Prostate gland (tissue), 2 donors: ENCODE measurements at regions not wholly inside any gene's neighbourhood (a gene's known extent, or its start where the extent isn't known, plus 50 kb on each side); places are given as distances from the start of the nearest gene placed in this dataset.

ENCODE experiments used
- DNase-seq: peaks from one replicate; pipeline ENCODE4 v3.0.0-alpha.2; 2019; ENCODE audit warnings: low spot score
- H3K27ac ChIP-seq, 2 donors: fragments of 200-600 bp; sonication (generic); 2 replicates each; pipeline ENCODE4 v1.5.1; 2017 to 2019
- H3K27me3 ChIP-seq: fragments of 200-600 bp; sonication (generic); replicated peaks from 2 replicates; pipeline ENCODE4 v1.5.1; 2019; ENCODE audit not compliant: insufficient read depth
- H3K36me3 ChIP-seq, 2 donors: fragments of 200-600 bp; sonication (generic); 1 replicate in 1 of 2; 2 replicates in 1 of 2; pipeline versions ENCODE4 v1.5.1 to v1.8.1; 2017 to 2019
- H3K4me1 ChIP-seq: fragments of 200-600 bp; sonication (generic); replicated peaks from 2 replicates; pipeline ENCODE4 v1.5.1; 2019
- H3K4me3 ChIP-seq, 2 donors: fragments of 200-600 bp; sonication (generic); 2 replicates each; pipeline ENCODE4 v1.5.1; 2017 to 2019
- H3K9me3 ChIP-seq: fragments of 200-600 bp; sonication (generic); 2 replicates; pipeline ENCODE4 v1.5.1; 2017
- CTCF ChIP-seq, 4 experiments: fragments of 200-600 bp in 2 of 4; fragments of 450-650 bp in 2 of 4; sonication (generic) in 2 of 4; IDR thresholded peaks; 1 replicate in 3 of 4; 2 replicates in 1 of 4; pipeline ENCODE4 v1.5.1; 2016 to 2019; ENCODE audit warnings: antibody characterized with exemption in 4 of 4, mild to moderate bottlenecking in 2 of 4, moderate library complexity in 2 of 4
- POLR2A ChIP-seq: fragments of 450-650 bp; IDR thresholded peaks from one replicate; pipeline ENCODE4 v1.6.1; 2016; ENCODE audit warnings: antibody characterized with exemption, mild to moderate bottlenecking
- POLR2AphosphoS5 ChIP-seq: sonication (generic); formaldehyde crosslinking; IDR thresholded peaks from one replicate; pipeline ENCODE4 v1.6.1; 2017; ENCODE audit warnings: antibody characterized with exemption
- WGBS: methylation state at CpG from one replicate; pipeline ENCODE4 v1.1.5; 2018; 5-methylcytosine and 5-hydroxymethylcytosine counted together
- intact Hi-C: fragments of 100-400 bp; cut with DNase I; formaldehyde crosslinking; loops from one replicate; pipeline ENCODE4 v1.14.2; 2022

GRCh38 chr3:124360155-124360554 is 368.2 kb upstream of the ROPN1 start:
- H3K27me3 ChIP-seq: no peaks in the 10 kb centered on the region
- no peaks in the 10 kb centered on the region for H3K9me3 ChIP-seq
- H3K4me1 ChIP-seq: no peaks in the 10 kb centered on the region
- no peak for DNase-seq
- no peak overlapping the region for H3K27ac ChIP-seq
- H3K36me3 ChIP-seq: no peaks in the 10 kb centered on the region
- no peak overlapping the region for H3K4me3 ChIP-seq
- WGBS: 77% methylated on average over 3 of the region's 3 CpGs
- intact Hi-C loops: no loop called here
- TF ChIP-seq POLR2A (no peak), POLR2AphosphoS5 (no peak), CTCF (IDR thresholded peaks at IDR 0.05) (no peak)

GRCh38 chr3:124360563-124360962 is 368.6 kb upstream of the ROPN1 start:
- no peaks in the 10 kb centered on the region for H3K36me3 ChIP-seq
- no peaks in the 10 kb centered on the region for H3K27me3 ChIP-seq
- TF ChIP-seq POLR2AphosphoS5: no peak
- no peak for TF ChIP-seq CTCF (IDR thresholded peaks at IDR 0.05)
- no peak for TF ChIP-seq POLR2A
- intact Hi-C loops: no loop called here
- no peak overlapping the region for H3K27ac ChIP-seq
- no peaks in the 10 kb centered on the region for H3K4me1 ChIP-seq
- no peak for DNase-seq
- WGBS: 54% methylated on average over 3 of the region's 3 CpGs
- H3K4me3 ChIP-seq: no peak overlapping the region
- H3K9me3 ChIP-seq: no peaks in the 10 kb centered on the region

GRCh38 chr3:124361566-124361965 is 368.7 kb upstream of the UMPS start:
- intact Hi-C loops: no loop called here
- H3K9me3 ChIP-seq: no peaks in the 10 kb centered on the region
- TF ChIP-seq POLR2A (no peak), CTCF (IDR thresholded peaks at IDR 0.05) (no peak), POLR2AphosphoS5 (no peak)

GRCh38 chr3:124362455-124362854 is 367.8 kb upstream of the UMPS start:
- H3K27me3 ChIP-seq: no peaks in the 10 kb centered on the region
- WGBS: 88% methylated on average over 2 of the region's 2 CpGs
- H3K4me1 ChIP-seq: no peaks in the 10 kb centered on the region
- no peak for TF ChIP-seq POLR2AphosphoS5
- no peak for TF ChIP-seq CTCF (IDR thresholded peaks at IDR 0.05)
- TF ChIP-seq POLR2A: no peak
- DNase-seq: no peak
- H3K27ac ChIP-seq: no peak overlapping the region
- intact Hi-C loops: no loop called here
- H3K36me3 ChIP-seq: no peaks in the 10 kb centered on the region
- no peak overlapping the region for H3K4me3 ChIP-seq
- H3K9me3 ChIP-seq: no peaks in the 10 kb centered on the region

More at GRCh38 chr3:124361566-124361965, 368.7 kb upstream of the UMPS start:
- no peaks in the 10 kb centered on the region for H3K27me3 ChIP-seq
- no peak for DNase-seq
- 80% methylated on average over 3 of the region's 3 CpGs for WGBS
- no peaks in the 10 kb centered on the region for H3K36me3 ChIP-seq
- no peak overlapping the region for H3K27ac ChIP-seq
- no peak overlapping the region for H3K4me3 ChIP-seq
- H3K4me1 ChIP-seq: no peaks in the 10 kb centered on the region

GRCh38 chr3:124363476-124363875 is 366.8 kb upstream of the UMPS start:
- Histone ChIP-seq H3K27me3 (no peaks in the 10 kb centered on the region), H3K4me1 (no peaks in the 10 kb centered on the region), H3K27ac (no peak overlapping the region), H3K9me3 (no peaks in the 10 kb centered on the region), H3K36me3 (no peaks in the 10 kb centered on the region), H3K4me3 (no peak overlapping the region)
- DNase-seq: no peak
- intact Hi-C loops: no loop called here
- no peak for TF ChIP-seq CTCF (IDR thresholded peaks at IDR 0.05)
- TF ChIP-seq POLR2A: no peak
- no peak for TF ChIP-seq POLR2AphosphoS5
